Renal cortex interstitium (tissue), 11 donors: ENCODE measurements at regions not wholly inside any gene's neighbourhood (a gene's known extent, or its start where the extent isn't known, plus 50 kb on each side); places are given as distances from the start of the nearest gene placed in this dataset.

Source experiments
- DNase-seq, 11 donors: peaks; one replicate each; pipeline ENCODE4 v3.0.0-alpha.2; 2013; ENCODE audit warnings: low read depth in 9 of 11, low spot score in 4 of 11; ENCODE audit errors: extremely low read depth in 1 of 11

DNA sequence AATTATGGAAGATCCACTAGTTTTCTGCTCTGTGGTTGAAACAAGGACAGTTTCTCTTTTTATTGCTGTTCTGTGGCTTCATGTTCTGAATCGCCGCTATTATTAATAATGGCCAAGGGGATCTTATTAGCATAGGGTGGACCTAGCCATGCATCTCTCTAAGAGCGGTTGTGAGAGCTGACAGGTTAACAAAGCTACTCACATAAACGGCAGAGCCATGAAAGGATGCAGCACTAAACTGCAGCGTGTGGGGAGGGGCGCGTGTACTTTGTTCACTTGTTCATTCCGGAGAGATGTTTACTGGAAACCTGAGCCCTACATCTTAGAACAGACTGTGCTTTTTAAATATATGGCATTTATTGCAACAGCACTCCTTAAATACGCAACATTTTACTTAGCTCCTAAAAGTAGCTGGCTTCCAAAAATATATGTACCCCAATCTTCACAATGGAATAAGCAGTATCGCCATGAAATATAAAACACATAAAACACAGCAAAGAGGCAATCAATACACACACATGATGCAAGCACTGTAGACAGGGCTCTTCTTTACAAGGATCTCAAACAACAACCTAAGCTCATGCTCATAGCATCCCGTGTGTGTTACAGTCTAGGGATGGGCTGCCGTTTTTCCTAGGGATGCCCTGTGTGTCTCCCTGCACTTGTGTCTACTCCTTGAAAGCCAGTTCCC lies 424.6 kb downstream of the MED10 start:
- peak in 1 of 11 donors; percentile 2 for DNase-seq

DNA sequence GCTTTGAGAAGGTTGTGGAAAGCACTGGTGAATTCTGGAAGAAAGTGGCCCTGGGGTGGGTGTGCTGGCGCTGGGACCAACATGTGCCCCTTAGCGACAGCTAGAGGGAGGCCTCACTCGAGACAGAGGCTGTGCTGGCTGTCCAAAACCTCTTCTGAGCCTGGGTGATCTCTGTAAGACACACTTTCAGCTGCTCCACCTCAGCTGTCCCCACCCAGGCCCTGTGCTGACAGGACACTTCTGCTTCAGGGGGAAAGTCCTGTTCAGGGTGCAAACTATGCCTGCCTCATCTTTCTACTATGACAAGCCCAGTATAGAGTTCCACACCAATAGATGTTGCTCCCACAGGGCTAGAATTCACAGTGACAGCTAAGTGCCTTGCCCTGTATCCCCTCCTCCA lies 426.4 kb downstream of the MED10 start:
- no peak for DNase-seq

DNA sequence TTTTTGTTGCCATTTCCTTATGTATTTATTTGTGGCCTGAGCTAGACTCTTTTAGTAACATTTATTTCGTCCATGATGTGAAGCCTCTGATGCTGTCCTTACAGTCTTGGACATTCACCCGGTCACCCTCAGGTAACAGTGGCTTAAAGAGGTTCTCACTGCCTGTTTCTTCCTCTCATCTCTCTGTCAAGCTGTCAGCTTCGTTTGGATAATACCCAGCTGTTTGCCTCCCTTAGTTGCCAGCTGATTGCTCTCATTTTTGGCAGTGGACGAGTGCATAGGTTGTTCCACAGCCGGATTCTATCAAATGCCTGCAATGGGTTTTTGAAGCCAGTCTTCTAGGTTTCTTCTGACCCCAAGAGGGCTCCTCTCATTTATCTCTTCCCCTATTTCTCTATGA lies 427.7 kb downstream of the MED10 start:
- no peak for DNase-seq

DNA sequence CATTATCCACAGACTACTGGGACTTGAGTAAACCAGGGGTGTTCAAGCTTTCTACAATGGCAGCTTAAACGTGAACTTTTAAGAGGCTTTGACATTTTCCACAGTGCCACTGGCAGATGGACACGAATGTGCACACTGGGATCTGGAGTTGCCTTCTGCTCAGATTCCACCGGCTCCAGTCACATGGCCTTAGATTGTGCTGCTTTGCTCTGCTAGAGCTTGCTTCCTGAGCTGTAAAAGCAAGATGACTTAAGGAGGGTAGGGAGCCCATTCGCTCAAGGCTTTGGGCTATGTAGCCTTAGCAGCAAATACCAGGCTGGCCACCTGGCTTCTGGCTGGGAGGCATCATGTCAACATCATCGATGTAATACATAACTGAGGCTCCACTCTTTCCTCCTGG lies 436.9 kb downstream of the MED10 start:
- no peak for DNase-seq

DNA sequence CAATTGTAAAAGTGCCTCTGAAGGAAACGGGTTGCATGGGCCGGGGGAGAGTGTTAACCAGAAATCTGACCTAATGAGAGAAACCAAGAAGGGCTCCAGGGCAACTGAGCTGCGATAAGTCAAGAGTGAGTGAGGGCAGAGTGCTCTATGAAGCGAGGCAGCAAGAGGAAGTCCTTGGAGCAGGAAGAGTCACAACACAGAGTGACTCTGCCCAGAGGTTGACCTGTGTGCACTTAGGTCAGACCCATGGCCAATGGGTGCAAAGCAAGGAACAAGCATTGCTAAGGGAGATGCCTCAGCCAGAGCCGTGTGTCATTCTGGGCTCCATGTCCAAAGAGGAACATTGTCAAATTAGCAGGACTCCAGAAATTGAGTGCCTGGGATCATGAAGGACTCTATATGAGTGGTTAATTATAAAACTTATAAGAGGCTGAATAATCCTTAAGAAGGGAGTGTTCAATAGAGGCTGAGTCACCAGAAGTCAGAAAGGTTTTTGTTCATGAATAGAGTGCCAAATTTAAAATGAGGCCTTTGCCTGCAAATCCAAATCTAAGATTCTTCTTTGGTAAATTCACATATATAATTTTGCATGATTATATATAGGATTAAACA lies 438.5 kb downstream of the MED10 start:
- DNase-seq: no peak

DNA sequence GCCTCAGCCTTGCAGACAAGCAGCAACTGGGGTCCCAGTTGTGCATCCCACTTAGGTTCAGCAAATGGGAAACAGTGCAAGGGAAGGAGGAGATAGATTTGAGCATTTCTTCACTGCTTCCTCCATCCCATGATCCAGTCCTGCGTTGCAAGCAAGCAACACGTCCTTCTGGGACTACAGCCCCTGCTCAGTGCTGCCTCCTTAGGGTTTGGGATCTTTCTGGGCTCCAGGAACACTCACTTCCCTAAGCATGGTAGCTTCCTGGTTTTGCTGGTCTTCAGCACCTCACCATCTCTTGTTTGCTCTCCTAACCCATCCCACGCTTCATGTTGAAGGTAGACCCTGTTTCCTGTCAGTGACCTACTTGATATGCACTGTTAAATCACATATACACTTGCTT lies 444.7 kb downstream of the MED10 start:
- no peak for DNase-seq

DNA sequence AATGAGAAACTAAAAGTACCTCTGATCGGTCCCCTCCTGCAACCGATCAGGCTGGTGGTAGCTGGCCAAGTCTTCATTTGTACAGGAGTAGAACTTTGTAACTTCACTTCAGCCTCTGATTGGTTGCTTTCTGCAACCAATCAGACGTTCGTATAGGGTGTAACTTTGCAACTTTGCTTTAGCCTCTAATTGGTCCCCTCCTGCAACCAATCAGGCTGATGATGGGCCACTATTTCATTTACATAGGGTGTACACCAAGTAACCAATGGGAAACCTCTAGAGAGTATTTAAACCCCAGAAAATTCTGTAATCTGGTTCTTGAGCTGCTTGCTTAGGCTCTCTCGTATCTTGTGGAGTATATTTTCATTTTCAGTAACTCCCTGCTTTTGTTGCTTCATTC lies 445.5 kb downstream of the MED10 start:
- no peak for DNase-seq

DNA sequence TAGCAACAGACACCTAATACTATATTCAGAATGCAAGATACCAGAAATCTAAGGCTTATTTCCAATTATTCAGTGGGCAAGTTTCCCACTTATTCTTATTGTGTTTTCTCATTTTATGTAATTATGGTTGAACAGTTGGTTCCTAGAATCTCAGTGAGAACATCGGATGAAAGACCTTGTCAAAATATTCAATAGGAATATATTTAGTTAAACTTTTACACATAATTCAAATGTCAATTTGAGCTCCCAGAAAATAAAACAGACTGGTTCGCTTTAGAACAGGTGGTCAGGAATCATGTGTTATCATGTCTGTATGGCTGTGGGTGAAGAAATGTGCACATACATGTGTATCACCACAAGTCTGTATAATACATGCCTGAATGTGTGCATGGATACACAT lies 447.8 kb downstream of the MED10 start:
- DNase-seq: no peak

DNA sequence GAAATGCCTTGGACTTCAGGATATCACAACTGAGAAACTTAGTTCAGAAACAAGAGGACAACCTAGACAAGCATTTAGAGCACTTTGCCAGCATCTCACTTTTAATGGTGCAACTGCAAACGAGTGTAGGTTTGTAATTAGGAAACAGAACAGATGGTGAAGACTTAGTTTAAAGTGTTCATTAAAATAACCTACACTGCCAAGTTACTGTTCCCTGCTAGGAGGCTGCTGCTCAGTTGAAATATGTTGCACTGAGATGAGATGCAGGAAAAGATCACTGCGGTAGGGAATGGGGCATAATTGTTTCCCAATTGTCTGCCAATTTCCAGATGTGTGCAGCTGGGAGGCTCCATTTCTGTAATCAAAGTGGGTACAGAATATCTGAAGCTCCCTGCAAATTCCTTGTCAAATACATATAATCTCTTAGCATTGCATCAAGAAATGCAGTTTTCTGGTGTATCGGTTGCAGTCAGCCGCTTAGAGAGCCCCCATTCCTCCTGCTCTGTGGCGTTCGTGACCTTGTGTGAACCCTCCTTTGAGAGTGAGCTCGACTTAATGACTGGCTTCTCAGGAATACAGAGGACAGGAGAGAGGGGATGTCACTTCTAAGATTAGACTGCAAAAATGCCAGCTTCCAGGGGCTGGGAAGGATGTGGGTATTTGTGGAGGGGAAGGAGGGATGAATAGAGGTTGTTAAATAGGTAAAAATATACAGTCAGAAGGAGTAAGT lies 448.9 kb downstream of the MED10 start:
- no peak for DNase-seq

DNA sequence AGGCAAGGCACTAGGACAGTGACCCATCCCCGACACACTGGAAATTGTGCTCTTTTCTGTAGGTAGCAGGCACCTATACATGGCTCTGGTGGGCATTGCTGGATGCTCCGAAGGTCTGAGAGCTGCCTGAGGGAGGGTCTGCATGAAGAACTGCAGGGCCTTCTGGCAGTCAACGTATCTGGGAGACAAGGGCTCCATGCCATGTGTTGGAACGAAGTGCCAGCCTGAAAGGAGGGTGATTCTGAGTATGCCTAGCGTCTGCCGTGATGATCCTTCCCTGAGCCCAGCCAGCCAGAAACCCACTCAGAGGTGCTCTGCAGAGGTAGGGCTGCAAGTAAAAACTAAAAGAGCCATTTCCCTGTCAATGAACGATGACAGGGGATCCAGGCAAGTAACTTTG lies 453.2 kb downstream of the MED10 start:
- no peak for DNase-seq

DNA sequence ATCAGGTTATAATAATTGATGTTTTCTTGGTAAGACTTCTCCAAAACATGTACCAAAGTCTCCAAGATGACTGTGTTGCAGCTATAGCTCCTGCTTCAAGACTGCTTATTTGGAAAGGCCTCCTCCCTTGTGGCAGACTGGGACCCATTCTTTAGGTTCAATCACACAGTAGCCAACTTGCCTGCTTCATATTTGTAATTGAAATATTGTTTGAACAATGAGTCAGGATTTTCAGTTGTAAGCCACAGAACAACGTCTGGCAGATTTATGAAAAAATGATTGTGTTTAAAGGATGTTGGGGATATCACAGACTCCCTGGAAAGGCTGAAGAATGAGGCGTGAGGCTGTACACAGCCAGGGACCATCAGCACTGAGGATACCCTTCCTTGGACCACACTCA lies 458.9 kb downstream of the MED10 start:
- DNase-seq: no peak

DNA sequence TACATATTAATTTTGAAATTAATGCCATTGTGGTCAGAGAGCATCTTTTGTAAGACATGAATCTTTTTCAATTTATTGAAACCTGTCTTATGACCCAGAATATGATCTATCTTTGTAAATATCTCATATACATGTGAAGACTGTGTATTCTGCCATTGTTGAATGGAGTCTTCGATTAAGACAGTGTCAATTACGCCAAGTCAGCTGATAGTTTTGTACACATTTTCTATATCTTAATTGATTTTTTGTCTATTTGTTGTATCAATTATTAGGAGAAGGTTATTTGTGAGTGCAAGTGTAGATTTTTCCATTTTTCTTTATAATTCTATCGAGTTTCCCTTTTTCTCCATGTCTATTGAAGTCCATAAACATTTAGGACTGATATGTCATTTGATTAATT lies 471.6 kb downstream of the MED10 start:
- DNase-seq: no peak

DNA sequence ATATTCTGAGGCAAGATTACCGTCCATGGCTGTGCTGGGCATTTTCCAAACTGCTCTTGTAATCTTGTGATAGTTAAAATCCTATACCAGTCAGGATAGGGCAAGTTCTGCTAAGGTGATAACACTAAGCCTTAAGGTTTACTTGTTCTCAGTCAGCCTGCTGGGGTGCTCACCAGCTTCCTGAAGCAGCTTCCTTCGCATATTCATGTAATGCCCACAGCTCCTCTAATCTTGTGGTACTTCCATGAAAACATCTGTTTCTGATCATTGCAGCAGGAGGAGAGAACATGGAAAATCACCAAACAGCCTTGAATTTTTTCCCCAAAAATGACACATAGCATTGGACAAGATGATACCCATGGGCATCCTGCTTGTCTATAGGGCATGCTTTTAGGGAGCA lies 473.2 kb downstream of the MED10 start:
- DNase-seq: no peak

DNA sequence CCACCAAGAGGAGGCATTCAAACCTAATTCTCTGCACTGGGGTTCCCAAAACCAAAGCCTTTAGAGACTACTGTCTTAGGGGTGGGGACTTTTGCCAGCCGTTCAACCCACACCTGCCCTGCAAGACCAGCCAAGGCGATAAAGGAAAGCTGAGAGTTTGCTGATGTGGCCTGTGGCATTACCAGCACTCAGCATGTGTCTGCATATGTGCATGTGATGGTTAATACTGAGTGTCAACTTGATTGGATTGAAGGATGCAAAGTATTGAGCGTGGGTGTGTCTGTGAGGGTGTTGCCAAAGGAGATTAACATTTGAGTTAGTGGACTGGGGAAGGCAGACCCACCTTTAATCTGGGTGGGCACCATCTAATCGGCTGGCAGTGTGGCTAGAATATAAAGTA lies 474.2 kb downstream of the MED10 start:
- DNase-seq: no peak

DNA sequence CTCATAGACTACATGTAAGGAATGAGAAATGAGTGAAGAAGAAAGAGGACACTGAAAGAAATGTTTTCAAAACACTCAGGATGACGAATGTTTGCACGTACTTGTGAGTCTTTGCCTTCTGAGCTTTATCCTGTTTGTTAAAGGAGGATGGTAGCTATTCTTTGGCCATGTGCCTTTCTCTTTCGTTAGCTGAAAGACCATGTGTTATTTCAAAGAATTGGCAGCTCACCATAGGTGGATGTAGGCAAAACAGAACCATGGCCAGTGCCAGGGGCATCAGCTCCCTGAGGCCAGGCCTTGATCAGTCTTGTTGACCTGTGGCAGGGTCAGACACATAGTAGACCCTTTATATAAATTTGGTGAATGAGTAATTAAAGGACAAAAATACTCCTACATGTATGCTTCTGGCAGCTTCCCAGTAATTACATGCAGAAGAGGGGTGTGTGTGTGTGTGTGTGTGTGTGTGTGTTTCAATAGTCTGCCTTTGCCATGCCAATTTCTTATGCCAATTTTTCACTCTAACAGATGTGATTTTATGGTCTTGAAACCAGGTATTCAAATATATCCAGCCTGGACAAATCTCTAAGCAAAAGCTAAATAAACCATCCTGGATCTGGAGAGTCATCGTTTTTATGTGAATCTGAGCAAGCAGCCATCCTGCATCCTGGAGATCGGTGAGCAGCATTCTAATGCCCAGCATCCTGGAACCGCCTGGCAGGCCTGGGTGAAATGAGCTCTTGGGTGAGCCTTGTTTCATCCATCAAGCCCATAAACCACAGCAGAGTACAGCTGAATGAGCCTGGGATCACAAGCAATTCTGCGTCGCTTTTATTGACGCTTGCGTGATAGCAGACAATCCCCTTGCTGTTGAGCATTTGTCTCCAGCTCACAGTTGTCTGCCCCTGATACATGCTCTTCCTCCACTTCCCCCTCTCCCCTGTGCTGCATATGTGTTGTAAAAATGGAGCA lies 475.4 kb downstream of the MED10 start:
- no peak for DNase-seq

DNA sequence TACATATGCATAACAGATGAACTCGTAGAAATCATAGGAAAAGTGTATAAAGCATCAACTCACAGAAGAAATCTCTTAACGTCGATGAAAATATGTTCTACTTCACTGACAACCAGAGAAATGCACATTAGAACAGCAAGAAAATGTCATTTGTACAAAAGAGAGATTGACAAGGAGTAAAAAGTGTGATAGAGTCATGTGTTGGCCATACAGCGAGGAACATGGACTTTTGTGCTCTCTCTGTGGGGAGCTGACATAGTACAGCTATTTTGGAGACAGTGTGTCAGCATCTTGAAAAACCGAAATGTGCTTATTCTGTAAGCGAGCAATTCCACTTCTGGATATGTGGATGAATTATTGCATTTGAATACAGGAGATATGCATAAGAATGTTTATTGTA lies 477.9 kb downstream of the ICE1 start:
- no peak for DNase-seq

DNA sequence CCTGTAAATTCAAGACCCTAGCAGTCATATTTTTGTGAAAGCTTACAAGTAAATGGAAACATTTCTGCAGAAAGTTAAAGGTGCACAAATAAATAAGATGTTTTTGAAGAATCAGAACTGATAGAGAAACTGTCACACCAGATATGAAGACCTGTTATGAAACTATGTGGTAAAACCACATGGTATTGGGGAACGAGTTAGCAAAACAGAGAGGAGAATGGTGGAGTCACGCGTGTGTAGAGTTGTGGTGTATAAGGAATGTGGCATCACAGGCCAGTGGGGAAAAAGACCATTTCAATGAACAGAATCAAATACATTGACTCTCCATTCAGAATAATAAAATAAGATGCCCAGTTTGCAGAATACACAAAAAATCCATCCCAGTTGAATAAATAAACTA lies 477.2 kb downstream of the ICE1 start:
- no peak for DNase-seq

DNA sequence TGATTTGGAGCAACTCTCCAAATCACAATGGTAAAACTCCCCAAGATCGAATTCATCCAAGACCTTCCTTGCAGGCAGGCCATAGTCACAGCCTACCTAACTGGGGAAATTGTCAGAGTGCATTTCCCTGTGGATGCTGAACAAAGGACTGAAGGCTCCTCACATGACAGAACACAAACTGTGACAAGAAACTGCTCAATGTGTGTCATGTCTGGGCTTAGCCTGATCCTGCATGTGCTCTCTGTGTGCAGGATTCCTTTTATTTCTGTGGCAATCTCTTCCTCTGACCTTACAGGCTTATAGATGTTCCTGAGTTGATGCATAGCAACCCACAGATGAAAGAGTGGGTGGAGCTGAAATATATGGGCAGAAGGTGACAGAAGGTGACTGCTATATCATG lies 465.8 kb downstream of the ICE1 start:
- DNase-seq: no peak

DNA sequence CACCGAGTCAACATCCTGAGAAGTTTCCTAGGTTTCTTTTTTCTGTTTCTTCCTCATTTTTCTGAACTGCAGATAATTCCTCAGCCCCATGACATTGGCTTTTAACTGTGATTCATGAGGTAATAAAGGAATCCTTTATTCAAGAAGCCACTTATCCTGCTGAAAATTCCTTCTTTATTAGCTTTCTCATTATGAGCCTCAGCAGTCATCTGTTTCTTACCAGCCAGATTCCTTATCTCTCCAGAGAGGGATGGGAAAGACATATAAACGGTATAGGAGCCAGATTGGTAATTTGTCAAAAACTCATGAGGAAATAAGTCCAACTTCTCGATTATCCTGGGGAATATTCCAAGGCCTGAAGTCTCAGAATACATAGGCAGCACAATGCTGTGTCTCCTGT lies 465.4 kb downstream of the ICE1 start:
- DNase-seq: peak in 1 of 11 donors; percentile 2
